ENCODE measurements at regions not wholly inside any gene's neighbourhood (a gene's known extent, or its start where the extent isn't known, plus 50 kb on each side); places are given as distances from the start of the nearest gene placed in this dataset.

DNA sequence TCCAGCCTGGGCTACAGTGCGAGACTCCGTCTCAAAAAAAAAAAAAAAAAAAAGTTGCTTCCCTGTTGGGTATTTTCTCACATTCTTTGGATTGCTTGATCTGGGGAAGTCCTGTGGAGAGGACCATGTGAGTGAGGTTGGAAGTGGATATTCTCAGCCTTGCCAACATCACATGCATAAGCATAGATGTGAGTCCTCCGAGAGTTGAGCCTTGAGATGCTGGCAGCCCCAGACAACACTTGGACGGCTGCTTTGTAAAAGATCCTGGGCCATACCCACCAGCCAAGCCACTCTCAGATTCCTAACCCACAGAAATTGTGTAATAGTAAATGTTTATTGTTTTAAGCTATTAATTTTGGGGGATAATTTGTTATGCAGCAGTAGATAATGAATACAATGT is 1570.0 kb upstream of the GOT2 start:
- TF ChIP-seq POLR2A (IDR thresholded peaks at IDR 0.05) (no peak), EP300 (IDR thresholded peaks at IDR 0.05) (no peak)
- TF ChIP-seq, protein P1, sequence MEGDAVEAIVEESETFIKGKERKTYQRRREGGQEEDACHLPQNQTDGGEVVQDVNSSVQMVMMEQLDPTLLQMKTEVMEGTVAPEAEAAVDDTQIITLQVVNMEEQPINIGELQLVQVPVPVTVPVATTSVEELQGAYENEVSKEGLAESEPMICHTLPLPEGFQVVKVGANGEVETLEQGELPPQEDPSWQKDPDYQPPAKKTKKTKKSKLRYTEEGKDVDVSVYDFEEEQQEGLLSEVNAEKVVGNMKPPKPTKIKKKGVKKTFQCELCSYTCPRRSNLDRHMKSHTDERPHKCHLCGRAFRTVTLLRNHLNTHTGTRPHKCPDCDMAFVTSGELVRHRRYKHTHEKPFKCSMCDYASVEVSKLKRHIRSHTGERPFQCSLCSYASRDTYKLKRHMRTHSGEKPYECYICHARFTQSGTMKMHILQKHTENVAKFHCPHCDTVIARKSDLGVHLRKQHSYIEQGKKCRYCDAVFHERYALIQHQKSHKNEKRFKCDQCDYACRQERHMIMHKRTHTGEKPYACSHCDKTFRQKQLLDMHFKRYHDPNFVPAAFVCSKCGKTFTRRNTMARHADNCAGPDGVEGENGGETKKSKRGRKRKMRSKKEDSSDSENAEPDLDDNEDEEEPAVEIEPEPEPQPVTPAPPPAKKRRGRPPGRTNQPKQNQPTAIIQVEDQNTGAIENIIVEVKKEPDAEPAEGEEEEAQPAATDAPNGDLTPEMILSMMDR (IDR thresholded peaks at IDR 0.05), result no peak

Data from ovary (tissue), 3 donors.